ENCODE measurements at regions not wholly inside any gene's neighbourhood (a gene's known extent, or its start where the extent isn't known, plus 50 kb on each side); places are given as distances from the start of the nearest gene placed in this dataset.

- TF ChIP-seq EZH2 (IDR thresholded peaks at IDR 0.05) (no peak), REST (IDR thresholded peaks at IDR 0.05; ENCODE audit: low read depth) (no peak), YY1 (IDR thresholded peaks at IDR 0.05; ENCODE audit: extremely low read depth, insufficient replicate concordance, low read depth, low read length) (no peak), TCF7L2 (IDR thresholded peaks at IDR 0.05; ENCODE audit: borderline replicate concordance, extremely low read depth, insufficient read depth, insufficient read length) (no peak), EGR1 (IDR thresholded peaks at IDR 0.05; ENCODE audit: low read depth) (no peak), POLR2A (IDR thresholded peaks at IDR 0.05; ENCODE audit: borderline replicate concordance, extremely low read depth, insufficient read depth, insufficient read length) (no peak), EZH2phosphoT487 (IDR thresholded peaks at IDR 0.05; ENCODE audit: borderline replicate concordance) (no peak), POLR2AphosphoS5 (IDR thresholded peaks at IDR 0.05; ENCODE audit: low read depth, low read length) (no peak), CTCF (IDR thresholded peaks at IDR 0.05 in 2 of 3, conservative IDR thresholded peaks at IDR 0.05 in 1 of 3; ENCODE audit: borderline replicate concordance in 1 of 3, insufficient read depth in 1 of 3, low read depth in 2 of 3, low read length in 2 of 3) (no peak), ELF1 (IDR thresholded peaks at IDR 0.05; ENCODE audit: borderline replicate concordance, low read depth) (no peak), CBX3 (IDR thresholded peaks at IDR 0.05; ENCODE audit: low read depth) (no peak)
- Histone ChIP-seq H2AFZ (ENCODE audit: low read depth, low read length, poor library complexity, severe bottlenecking) (no peak overlapping the region), H3K4me2 (ENCODE audit: low read length) (no peak overlapping the region), H3K27ac (ENCODE audit: low read depth, low read length) (no peak overlapping the region), H3K36me3 (ENCODE audit: control insufficient read depth in 1 of 2, insufficient read depth in 2 of 2, low read length in 2 of 2) (no peaks in the 10 kb centered on the region), H3K27me3 (ENCODE audit: insufficient read depth, low read length) (no peaks in the 10 kb centered on the region; the same call in 1 of the 2 replicates), H3K79me2 (ENCODE audit: insufficient read depth, low read length) (no peaks in the 10 kb centered on the region), H3K9ac (ENCODE audit: low read length) (no peak overlapping the region), H3K9me2 (ENCODE audit: insufficient read depth) (no peaks in the 10 kb centered on the region), H3K4me3 (replicated peaks in 1 of 2; ENCODE audit: low read depth in 1 of 2, low read length in 2 of 2) (no peak overlapping the region), H3K9me3 (ENCODE audit: control insufficient read depth in 1 of 2, insufficient read depth in 1 of 2, low read depth in 1 of 2, low read length in 2 of 2) (no peaks in the 10 kb centered on the region), H4K20me1 (ENCODE audit: insufficient read depth) (no peaks in the 10 kb centered on the region), H3K4me1 (ENCODE audit: control insufficient read depth in 1 of 2, insufficient read depth in 2 of 2, low read length in 2 of 2) (no peaks in the 10 kb centered on the region)
- ATAC-seq, result no peak
- ChIA-PET RAD21 (ENCODE audit: low non-redundant PET in 1 of 2, low total read pairs in 2 of 2, uncharacterized antibody in 2 of 2, unreplicated experiment in 2 of 2) (no interaction called here), CTCF (no interaction called here), POLR2A (no interaction called here)
- BruUV-seq (replicated peaks), result no TSS peak
- DNase-seq (ENCODE audit: low read depth, low spot score), result no peak
- intact Hi-C loops (cut with micrococcal nuclease), result loop anchor here (10.0 kb wide), 1 partner anchor 718 kb away; no protein-coding TSS in a partner anchor
Observed at GRCh38 chr7:42692621-42693020, 219.2 kb downstream of the C7orf25 start.
